ENCODE measurements at regions not wholly inside any gene's neighbourhood (a gene's known extent, or its start where the extent isn't known, plus 50 kb on each side); places are given as distances from the start of the nearest gene placed in this dataset.

- H3K27me3 Mint-ChIP-seq (ENCODE audit: low read depth), result peaks cover 2% of the 10 kb centered on the region; the same call in 1 of the 2 replicates
- H3K4me3 Mint-ChIP-seq, result no peak overlapping the region
Measured at GRCh38 chr18:42157420-42157819, 202.4 kb downstream of the PIK3C3 start.

More at GRCh38 chr18:42157420-42157819, 202.4 kb downstream of the PIK3C3 start:
- H3K56ac ChIP-seq (ENCODE audit: insufficient read length, low read depth, low read length), result no peak overlapping the region
- no peak overlapping the region for H4K91ac ChIP-seq (ENCODE audit: insufficient read length, low read depth, low read length)
- no peaks in the 10 kb centered on the region for H4K20me1 ChIP-seq (ENCODE audit: control insufficient read depth, insufficient read depth, insufficient read length)
- no peak overlapping the region for H2BK15ac ChIP-seq (ENCODE audit: low read depth, low read length)
- no peak overlapping the region for H3K9ac ChIP-seq (ENCODE audit: extremely low read depth, insufficient read length, low read length)
- no peaks in the 10 kb centered on the region for H3K27me3 ChIP-seq (ENCODE audit: insufficient read depth, low read length)
- no peak overlapping the region for H3K27ac Mint-ChIP-seq
- no peaks in the 10 kb centered on the region for H3K36me3 Mint-ChIP-seq (ENCODE audit: insufficient read depth in 1 of 3, low read depth in 3 of 3)
- no peak overlapping the region for H2AFZ ChIP-seq (ENCODE audit: low read length)
- H3K79me1 ChIP-seq (ENCODE audit: insufficient read depth, low read depth, low read length, poor library complexity, severe bottlenecking), result no peaks in the 10 kb centered on the region
- H3K23ac ChIP-seq (ENCODE audit: insufficient read length, low read depth, low read length), result no peak overlapping the region
- H3K18ac ChIP-seq (ENCODE audit: insufficient read length, low read depth, low read length), result no peak overlapping the region
- H3K23me2 ChIP-seq (ENCODE audit: insufficient read length, low read depth, low read length, poor library complexity, severe bottlenecking), result no peaks in the 10 kb centered on the region
- WGBS (ENCODE audit: extremely low coverage, insufficient read length, low lambda C conversion rate), result no CpG with 5 or more reads among the region's 1 CpG
- H2BK5ac ChIP-seq (ENCODE audit: insufficient read length, low read length), result no peak overlapping the region
- H2BK20ac ChIP-seq (ENCODE audit: low read depth, low read length, poor library complexity, severe bottlenecking), result no peak overlapping the region
- H3K4me1 Mint-ChIP-seq, result no peaks in the 10 kb centered on the region
- H4K8ac ChIP-seq (replicated peaks; ENCODE audit: insufficient read length, low read depth, low read length), result no peak overlapping the region
- no peak overlapping the region for H3K4me2 ChIP-seq (ENCODE audit: insufficient read depth, insufficient read length, low read length)
- H3K9me3 Mint-ChIP-seq, result no peaks in the 10 kb centered on the region
- no peaks in the 10 kb centered on the region for H3K4me1 ChIP-seq (ENCODE audit: insufficient read depth, low read length)
- no peaks in the 10 kb centered on the region for H3K9me3 ChIP-seq (ENCODE audit: control insufficient read depth, low read depth, low read length)
- H3K79me2 ChIP-seq (ENCODE audit: insufficient read depth, low read length), result no peaks in the 10 kb centered on the region
- no peak for DNase-seq
- no peak overlapping the region for H3K27ac ChIP-seq (ENCODE audit: insufficient read length, low read depth, low read length)
- H2BK12ac ChIP-seq (ENCODE audit: insufficient read length, low read depth, low read length), result no peak overlapping the region
- no peak overlapping the region for H2BK120ac ChIP-seq (ENCODE audit: low read depth, low read length, poor library complexity, severe bottlenecking)
- H4K5ac ChIP-seq (ENCODE audit: insufficient read length, low read depth, low read length), result no peak overlapping the region
- H3K14ac ChIP-seq (ENCODE audit: insufficient read depth, low read length), result no peak overlapping the region
- TF ChIP-seq CTCF (conservative IDR thresholded peaks at IDR 0.05), result no peak
- no peak overlapping the region for H3T11ph ChIP-seq (ENCODE audit: low read length)
- no peak overlapping the region for H3K4ac ChIP-seq (ENCODE audit: low read depth, low read length)
- no peak overlapping the region for H2AK5ac ChIP-seq (ENCODE audit: insufficient read length, low read length)
